NT2/D1 (cell line): ENCODE measurements at regions not wholly inside any gene's neighbourhood (a gene's known extent, or its start where the extent isn't known, plus 50 kb on each side); places are given as distances from the start of the nearest gene placed in this dataset.

ENCODE experiments used
- SUZ12 ChIP-seq: IDR thresholded peaks from 2 replicates; pipeline ENCODE4 v1.6.1; 2011; ENCODE audit not compliant: insufficient read length, insufficient read depth; ENCODE audit errors: extremely low read depth
- YY1 ChIP-seq: IDR thresholded peaks from 2 replicates; pipeline ENCODE4 v1.6.1; 2011; ENCODE audit not compliant: insufficient read length, insufficient read depth
- ZNF274 ChIP-seq: IDR thresholded peaks from 2 replicates; pipeline ENCODE4 v1.6.1; 2011; ENCODE audit warnings: mild to moderate bottlenecking, low read depth, low read length

DNA sequence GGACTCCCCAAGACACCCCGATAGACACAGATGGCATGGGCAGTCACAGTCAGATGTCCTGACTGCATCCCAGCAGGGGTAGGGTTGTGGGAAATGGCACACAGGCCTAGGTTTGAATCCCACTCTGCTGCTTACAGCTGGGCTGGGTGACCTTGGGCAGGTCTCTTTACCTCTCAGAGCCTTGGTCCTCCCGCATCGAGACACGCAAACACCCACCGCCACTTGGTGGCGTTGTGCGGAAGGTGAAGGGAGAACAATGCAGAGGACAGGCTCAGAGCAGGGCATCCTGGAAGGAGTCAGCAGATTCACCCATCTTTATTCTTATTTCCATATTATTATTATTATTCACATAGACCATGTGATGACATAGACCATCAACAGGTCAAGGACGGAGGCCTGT is 140.5 kb downstream of the MIAT start:
- TF ChIP-seq ZNF274 (no peak), YY1 (no peak), SUZ12 (no peak)
